ENCODE measurements at regions not wholly inside any gene's neighbourhood (a gene's known extent, or its start where the extent isn't known, plus 50 kb on each side); places are given as distances from the start of the nearest gene placed in this dataset.

- Histone ChIP-seq H3K9me3 (replicated peaks; ENCODE audit: control insufficient read depth, insufficient read depth, low read depth, low read length) (no peaks in the 10 kb centered on the region), H3K79me2 (ENCODE audit: control insufficient read depth, insufficient read depth, low read length) (no peaks in the 10 kb centered on the region), H2AFZ (ENCODE audit: low read depth, low read length) (no peak overlapping the region), H3K27me3 (ENCODE audit: control insufficient read depth in 2 of 2, insufficient read depth in 2 of 2, low read length in 2 of 2) (no peaks in the 10 kb centered on the region), H3K4me3 (no peak overlapping the region), H3K4me2 (ENCODE audit: insufficient read depth, low read length) (no peak overlapping the region), H3K4me1 (replicated peaks in 1 of 2; ENCODE audit: control insufficient read depth in 2 of 2, insufficient read depth in 2 of 2, low read length in 2 of 2) (no peaks in the 10 kb centered on the region), H3K9ac (ENCODE audit: insufficient read depth in 1 of 2, low read depth in 2 of 2, low read length in 2 of 2) (no peak overlapping the region), H3K9me1 (ENCODE audit: control insufficient read depth, insufficient read depth, low read length) (no peaks in the 10 kb centered on the region), H3K36me3 (ENCODE audit: control insufficient read depth, insufficient read depth, low read length) (no peaks in the 10 kb centered on the region), H4K20me1 (replicated peaks; ENCODE audit: control insufficient read depth, insufficient read depth, low read length) (no peaks in the 10 kb centered on the region), H3K27ac (ENCODE audit: extremely low read depth, low read depth, low read length) (no peak overlapping the region)
- POLR2A ChIA-PET = no interaction called here
- in situ Hi-C loops (cut with MboI) (no loop called here), intact Hi-C loops (cut with micrococcal nuclease) (no loop called here)
- no peak for ATAC-seq
- no peak for DNase-seq (ENCODE audit: extremely low read depth in 1 of 4, low spot score in 3 of 4)
- no peak for TF ChIP-seq SAFB (IDR thresholded peaks at IDR 0.05; ENCODE audit: borderline replicate concordance, low read depth, low read length)
- no peak for TF ChIP-seq TCF3 (CRISPR knock-in tag; IDR thresholded peaks at IDR 0.05)
- TF ChIP-seq CTBP1 (IDR thresholded peaks at IDR 0.05; ENCODE audit: borderline replicate concordance) = no peak
- no peak for TF ChIP-seq STAT5B (CRISPR knock-in tag; IDR thresholded peaks at IDR 0.05)
- TF ChIP-seq VEZF1 (CRISPR knock-in tag; IDR thresholded peaks at IDR 0.05) = no peak
- no peak for TF ChIP-seq NFATC3 (IDR thresholded peaks at IDR 0.05)
- TF ChIP-seq CEBPG (CRISPR knock-in tag; IDR thresholded peaks at IDR 0.05) = no peak
- peak; percentile 29 to 71; a peak in 3 of 4 replicates for TF ChIP-seq CEBPG (tag; conservative IDR thresholded peaks at IDR 0.05 in 1 of 2, IDR thresholded peaks at IDR 0.05 in 1 of 2)
- TF ChIP-seq IRF1 (CRISPR knock-in tag; IDR thresholded peaks at IDR 0.05; ENCODE audit: borderline replicate concordance) = no peak
- no peak for TF ChIP-seq ZKSCAN3 (CRISPR knock-in tag; IDR thresholded peaks at IDR 0.05)
- FAIRE-seq = no peak
- BruUV-seq (replicated peaks) = no TSS peak
- CTCF ChIA-PET (ENCODE audit: low intra/inter-chr PET ratio) = no interaction called here
Measured at GRCh38 chr4:119865789-119866188, 200.9 kb downstream of the MAD2L1 start.

Data from K562 (cell line).